GM19397 (cell line): ENCODE measurements at regions not wholly inside any gene's neighbourhood (a gene's known extent, or its start where the extent isn't known, plus 50 kb on each side); places are given as distances from the start of the nearest gene placed in this dataset.

ENCODE experiments used
- ATAC-seq: cut with Tn5 transposase; IDR thresholded peaks from one replicate; pipeline ENCODE4 v1.9.1; 2021; ENCODE audit warnings: mild to moderate bottlenecking, moderate library complexity; ENCODE audit not compliant: unreplicated experiment

- no peak for ATAC-seq
These were observed 388.6 kb upstream of the BTBD3 start for GRCh38 chr20:11529047-11529446.

- ATAC-seq, result no peak
These were observed 380.7 kb upstream of the BTBD3 start for GRCh38 chr20:11537032-11537431.

- no peak for ATAC-seq
These were observed 378.2 kb upstream of the BTBD3 start for GRCh38 chr20:11539450-11539849.

GRCh38 chr20:11540558-11540957 lies 377.1 kb upstream of the BTBD3 start:
- ATAC-seq, result no peak

- ATAC-seq, result no peak
These were observed 375.0 kb upstream of the BTBD3 start for GRCh38 chr20:11542645-11543044.

GRCh38 chr20:11544029-11544678 lies 373.5 kb upstream of the BTBD3 start:
- ATAC-seq, result peak; percentile 82

- no peak for ATAC-seq
These were observed 370.8 kb upstream of the BTBD3 start for GRCh38 chr20:11546939-11547338.

GRCh38 chr20:11549172-11550103 lies 368.3 kb upstream of the BTBD3 start:
- no peak for ATAC-seq

GRCh38 chr20:11550657-11551338 lies 366.9 kb upstream of the BTBD3 start:
- no peak for ATAC-seq

- no peak for ATAC-seq
These were observed 366.2 kb upstream of the BTBD3 start for GRCh38 chr20:11551479-11551878.

- no peak for ATAC-seq
These were observed 364.1 kb upstream of the BTBD3 start for GRCh38 chr20:11553603-11554002.

GRCh38 chr20:11555510-11555909 lies 362.2 kb upstream of the BTBD3 start:
- ATAC-seq, result no peak

GRCh38 chr20:11556410-11556809 lies 361.3 kb upstream of the BTBD3 start:
- ATAC-seq, result no peak

- no peak for ATAC-seq
These were observed 353.2 kb upstream of the BTBD3 start for GRCh38 chr20:11564491-11564890.

GRCh38 chr20:11569163-11569562 lies 348.5 kb upstream of the BTBD3 start:
- no peak for ATAC-seq

- ATAC-seq, result no peak
These were observed 344.2 kb upstream of the BTBD3 start for GRCh38 chr20:11573507-11573906.

GRCh38 chr20:11581271-11581670 lies 336.4 kb upstream of the BTBD3 start:
- no peak for ATAC-seq

GRCh38 chr20:11582060-11582459 lies 335.6 kb upstream of the BTBD3 start:
- no peak for ATAC-seq

GRCh38 chr20:11585752-11586352 lies 331.8 kb upstream of the BTBD3 start:
- ATAC-seq, result no peak

- no peak for ATAC-seq
These were observed 328.8 kb upstream of the BTBD3 start for GRCh38 chr20:11588875-11589274.

- ATAC-seq, result no peak
These were observed 325.7 kb upstream of the BTBD3 start for GRCh38 chr20:11591965-11592364.
